CD4-positive, alpha-beta T cell treated with Interleukin-12 subunit alpha and Interleukin-12 subunit beta, for 1 hour (primary cell): ENCODE measurements at regions not wholly inside any gene's neighbourhood (a gene's known extent, or its start where the extent isn't known, plus 50 kb on each side); places are given as distances from the start of the nearest gene placed in this dataset.
"Not testable (repeated sequence)": the region's sequence is repeated elsewhere in the genome, so short reads cannot be mapped to it uniquely, and the experiment has no call there.

Experiments used
- DNase-seq: peaks from one replicate; pipeline ENCODE4 v3.0.0-alpha.2; 2020

DNA sequence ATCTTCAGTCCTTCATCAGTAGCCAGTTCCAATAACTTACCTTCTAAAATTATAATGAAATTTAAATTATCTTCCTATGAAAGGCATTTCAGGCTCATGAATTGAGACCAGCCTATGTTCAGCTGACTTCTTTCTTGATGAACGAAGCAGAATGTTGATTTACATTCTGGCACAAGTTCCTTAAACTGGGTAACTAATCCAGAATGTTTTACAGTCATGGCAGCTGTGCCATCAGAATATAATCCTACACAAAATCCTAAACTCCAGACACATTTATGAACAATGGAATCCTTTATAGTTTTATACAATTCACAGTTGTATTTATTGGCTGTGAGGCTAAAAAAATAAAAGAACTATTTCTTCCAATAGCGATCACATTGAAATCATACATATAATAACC is 97.3 kb upstream of the CPM start:
- DNase-seq: no peak

DNA sequence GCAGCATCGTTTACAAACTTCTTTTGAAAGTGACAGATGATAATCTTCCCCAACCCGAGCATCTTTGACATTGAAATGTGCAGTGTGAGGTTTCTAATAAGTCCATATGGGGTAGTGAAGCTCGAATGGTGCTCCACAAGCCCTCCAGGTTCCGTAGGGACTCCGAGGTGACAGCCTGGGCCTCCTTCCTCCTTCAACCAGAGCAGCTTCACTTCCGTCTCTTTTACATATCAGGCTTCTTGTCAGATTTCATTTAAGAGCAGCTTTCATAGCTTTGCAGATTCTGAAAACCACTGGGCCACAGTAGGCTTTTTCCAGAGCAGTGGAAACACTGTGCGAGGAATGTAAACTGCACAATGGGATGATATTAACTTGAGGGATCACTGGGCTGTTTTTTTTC is 103.6 kb upstream of the CPM start:
- no peak for DNase-seq

DNA sequence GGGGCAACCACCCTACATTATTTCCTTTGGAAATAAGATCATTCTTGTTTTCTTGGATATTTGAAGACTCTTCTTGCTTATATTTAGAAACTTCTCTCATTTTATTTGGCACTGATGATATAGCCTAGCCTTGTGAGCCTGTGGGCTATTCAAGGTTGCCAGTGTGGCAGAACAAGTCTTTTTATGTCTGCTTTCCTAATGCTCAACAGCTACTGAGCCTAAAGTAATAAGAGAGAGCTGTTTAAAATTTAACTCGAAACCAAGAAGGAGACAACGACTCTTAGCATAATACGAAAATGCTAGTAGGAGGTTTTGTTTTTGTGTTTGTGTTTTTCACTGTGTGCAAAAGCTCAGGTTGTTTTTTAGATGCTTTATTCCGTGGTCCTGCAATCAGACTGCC is 104.0 kb upstream of the CPM start:
- DNase-seq: no peak

DNA sequence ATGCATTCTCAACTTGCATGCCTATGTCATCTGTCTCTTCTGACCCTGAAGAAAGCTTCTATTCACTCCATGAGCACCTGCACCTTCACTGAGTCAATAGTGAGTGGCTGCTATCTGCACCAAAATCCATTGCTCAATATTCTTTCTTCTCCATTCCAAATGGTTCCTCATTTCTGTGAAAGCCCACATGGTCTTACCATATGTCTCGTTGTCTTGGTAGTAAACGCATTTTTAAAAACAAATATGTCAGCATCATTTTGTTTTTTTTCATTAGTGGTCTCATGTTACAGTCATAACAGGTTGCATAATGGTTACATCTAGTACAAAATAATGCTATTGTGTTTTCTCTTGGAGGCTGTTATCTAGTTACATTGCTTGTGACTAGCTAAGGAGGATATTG is 106.9 kb upstream of the CPM start:
- DNase-seq: no peak

DNA sequence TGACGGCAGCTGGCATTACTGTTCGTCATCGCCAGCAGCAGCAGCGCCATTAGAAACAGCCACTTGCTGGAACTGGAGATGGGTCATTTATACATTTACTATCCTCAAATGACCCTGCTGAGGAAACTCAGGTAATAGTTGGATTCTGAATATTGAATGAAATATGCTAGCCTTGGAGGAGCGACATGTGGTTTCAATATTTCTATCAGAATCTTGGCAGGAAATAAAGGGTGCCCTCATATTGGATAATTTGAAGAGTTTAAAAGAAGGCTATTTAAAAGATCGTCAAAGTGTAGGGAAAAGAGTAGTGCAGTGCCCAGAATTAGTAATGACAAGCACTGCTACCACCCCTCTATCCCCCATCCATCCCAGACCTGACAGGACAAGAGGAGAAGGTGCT is 109.6 kb upstream of the CPM start:
- DNase-seq: no peak

DNA sequence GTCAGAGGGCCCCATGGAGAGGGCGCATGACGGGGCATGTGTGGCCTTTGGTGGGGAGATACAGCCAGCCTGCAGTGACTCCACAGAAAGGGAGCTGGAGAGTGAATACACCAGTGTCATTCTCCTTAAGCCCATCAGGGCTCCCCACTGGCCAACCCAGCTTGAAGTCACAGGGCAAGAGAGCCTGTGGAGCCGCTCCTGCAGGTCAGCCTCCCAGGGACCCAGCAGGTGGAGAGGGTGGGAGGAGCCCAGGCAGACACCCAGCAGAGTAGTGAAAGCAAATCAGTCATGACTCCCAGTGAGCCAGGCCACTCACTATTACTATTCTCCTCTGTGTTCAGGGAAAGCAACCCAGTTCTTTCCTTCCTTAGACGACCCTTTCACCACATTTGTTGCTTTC is 110.0 kb upstream of the CPM start:
- no peak for DNase-seq

DNA sequence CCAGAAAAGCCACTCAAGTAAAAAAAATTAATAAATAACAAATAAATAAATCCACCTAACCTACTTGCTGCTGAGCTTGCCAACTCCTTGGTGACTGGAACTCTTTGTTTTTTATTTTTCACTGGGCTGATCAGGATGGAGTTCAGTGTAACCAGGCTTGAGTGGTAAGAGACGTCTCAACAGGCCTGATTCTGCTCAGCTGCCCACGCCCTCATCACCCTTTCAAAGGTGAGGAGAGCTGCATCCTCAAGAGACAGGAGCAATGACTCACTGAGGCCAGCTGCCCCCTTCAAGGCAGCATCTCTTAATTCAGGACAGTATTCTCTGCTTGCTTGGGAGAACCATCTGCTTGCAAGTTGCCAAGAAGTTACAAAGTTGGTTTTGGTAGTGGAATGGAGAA is 111.9 kb upstream of the CPM start:
- DNase-seq: no peak

DNA sequence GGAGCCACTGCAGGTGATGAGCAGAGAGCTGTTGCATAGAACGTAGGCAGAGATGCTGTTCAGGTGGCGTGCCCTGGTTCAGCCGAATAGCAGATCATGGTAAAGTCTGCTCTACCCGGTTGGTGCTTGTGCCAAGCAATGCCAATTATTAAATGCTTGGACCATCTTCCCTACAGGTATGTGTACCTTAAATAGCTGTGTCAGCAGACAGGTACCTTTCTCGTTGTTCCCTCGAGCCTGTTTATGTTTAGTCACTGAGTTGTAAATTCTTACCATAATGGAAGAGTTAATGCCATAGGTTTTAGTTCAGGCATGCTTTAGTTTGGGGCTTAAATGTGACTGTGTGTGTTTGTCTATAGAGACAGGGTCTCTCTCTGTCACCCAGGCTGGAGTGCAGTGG is 112.5 kb upstream of the CPM start:
- DNase-seq: no peak

DNA sequence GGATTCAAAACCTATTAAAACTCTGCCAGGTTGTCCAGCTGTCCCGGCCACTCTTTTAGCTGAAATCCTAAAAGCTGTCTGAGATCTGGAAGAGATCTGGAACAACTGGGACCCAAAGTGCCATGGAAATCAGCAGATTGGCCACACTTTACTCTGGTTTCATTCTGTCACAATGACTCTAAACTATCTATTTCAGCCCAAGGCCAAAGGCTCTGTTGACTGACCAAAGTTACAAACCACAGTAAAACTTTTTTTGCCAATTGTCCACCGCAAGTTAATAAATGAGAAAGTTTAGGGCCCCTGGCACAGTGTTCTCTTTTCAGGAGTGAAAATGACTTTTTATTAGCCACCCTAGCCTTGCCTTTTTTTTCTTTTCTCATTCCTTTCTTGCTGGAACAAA is 113.4 kb upstream of the CPM start:
- DNase-seq: no peak

DNA sequence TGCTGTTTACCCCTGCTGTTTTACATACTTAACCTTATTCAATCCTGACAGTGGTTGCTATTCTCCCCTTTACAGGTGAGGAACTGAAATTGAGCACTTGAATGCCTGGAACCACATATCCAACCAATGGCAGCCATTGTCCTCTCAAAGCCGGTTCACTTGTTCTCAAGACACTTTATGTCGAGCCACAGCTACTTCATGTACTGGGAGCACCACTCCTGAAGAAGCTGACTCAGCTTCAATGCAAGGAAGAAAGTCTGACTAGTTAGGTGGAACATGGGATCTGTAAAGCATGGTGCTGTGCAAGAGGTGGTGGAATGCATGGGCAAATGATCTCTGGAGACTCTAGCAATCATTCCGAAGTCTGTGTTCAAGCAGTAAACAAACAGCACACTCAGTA is 113.9 kb upstream of the CPM start:
- no peak for DNase-seq

DNA sequence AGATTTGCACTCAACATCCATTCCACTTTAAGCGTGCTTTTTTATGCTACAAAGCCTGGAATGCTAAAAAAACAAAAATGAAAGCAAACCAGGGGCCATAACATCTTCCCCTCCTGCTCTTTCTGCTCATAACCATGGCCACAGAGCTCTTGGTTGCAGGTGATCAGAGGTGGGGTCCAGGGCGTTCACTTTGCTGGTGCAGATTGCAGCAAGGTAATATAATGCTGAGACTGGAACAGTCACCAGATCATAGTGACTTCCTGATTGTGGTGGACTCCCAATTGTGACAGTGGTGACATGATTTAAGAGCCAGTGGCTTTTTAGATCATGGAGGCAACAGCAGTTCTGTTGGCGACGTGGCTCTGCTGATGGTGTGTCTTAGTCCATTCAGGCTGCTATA is 115.0 kb upstream of the CPM start:
- no peak for DNase-seq

DNA sequence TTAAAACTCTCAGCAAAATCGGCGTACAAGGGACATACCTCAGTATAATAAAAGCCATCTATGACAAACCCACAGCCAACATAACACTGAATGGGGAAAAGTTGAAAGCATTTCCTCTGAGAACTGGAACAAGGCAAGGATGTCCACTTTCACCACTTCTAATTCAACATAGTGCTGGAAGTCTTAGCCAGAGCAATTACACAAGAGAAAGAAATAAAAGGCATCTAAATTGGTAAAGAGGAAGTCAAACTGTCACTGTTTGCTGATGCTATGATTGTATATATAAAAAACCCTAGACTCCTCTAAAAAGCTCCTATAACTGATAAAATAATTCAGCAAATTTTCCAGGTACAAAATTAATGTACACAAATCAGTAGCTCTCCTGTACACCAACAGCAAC is 116.9 kb upstream of the CPM start:
- DNase-seq: not testable (repeated sequence)

DNA sequence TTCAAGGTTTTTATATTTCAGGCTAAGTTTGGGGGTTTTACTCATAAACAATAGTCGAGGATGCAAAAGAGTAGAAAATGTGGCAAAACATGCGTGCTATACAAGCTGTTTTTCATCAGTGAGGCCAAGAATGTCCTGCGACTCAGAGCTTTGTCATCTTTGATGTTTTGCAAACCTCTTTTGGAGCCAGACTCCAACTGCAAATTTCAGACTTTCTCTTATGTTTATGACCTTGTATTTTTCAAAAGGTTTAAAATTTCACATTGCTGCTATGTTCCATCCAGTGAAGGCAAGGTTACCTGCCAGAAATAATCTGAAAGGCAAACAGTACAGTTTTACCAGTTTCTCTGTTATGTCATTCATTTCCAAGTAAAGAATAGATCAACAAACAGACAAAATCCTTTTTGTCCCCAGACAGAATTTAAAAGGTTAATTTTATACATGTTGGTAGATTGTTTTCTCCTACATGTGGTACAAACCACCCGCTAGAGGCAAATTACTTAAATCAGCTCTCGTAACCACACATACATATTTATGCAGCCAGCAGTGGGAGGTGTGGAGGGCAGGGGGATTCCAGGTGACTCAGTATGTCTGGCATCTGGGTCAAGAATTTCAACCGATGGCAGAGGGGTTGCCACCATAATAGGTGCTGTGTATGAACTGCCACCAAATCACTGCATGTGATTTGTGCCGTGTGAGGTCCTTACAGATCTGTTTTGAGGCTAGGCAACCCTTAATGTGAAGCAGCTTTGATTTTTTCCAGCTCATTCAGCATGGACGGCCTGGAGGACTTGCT is 119.8 kb upstream of the CPM start:
- peak; percentile 9 for DNase-seq

DNA sequence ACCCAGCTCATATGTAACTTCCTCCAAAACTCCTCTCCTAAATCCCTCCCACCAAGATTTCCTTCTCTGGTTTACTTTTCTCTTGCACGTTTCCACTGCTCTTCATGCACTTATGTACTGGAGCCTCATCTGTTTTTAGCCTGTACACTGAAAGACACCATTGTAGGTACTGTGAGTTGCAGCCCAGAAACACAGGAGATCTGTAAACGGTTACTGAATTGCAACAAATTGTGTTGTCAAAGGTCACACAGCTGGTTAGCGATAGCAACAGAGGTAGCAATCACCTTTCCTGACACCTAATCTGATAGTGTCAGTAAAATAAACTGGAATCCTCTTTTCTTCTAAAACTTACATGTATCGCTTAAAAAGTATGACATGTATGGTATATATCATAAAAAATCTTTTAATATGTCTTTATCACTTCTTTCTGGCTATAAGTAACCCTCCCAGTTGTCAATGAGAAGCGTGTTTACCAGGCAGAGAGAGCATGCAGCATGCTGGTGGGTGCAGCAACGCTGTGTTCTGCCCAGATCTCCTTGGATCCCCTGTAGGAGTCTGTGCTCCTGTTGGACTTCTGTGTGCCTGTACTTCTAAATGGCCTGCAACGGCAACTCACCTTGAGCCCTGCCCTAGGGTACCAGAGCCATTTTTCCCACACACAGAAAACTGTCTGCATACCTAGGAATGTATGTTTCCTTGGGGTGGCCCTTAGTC is 121.5 kb upstream of the CPM start:
- DNase-seq: no peak

DNA sequence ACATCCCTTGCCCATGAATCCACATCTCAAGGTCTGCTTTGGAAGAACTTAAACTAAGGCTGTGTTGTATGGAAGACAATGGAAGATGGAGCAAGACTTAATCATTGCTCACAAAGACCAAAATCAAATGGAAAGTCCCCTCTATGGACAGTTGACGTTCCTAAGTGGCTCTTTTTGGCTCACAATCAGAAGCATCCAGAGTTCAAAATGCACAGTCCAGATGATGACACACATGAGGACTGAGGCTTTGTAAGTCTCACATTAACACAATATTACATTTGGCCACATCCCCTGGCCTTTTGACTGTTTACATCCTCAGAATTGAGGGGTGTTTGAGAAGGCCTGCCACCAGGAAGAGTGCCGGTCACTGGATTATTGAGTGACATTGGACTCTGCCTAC is 122.3 kb upstream of the CPM start:
- DNase-seq: no peak

DNA sequence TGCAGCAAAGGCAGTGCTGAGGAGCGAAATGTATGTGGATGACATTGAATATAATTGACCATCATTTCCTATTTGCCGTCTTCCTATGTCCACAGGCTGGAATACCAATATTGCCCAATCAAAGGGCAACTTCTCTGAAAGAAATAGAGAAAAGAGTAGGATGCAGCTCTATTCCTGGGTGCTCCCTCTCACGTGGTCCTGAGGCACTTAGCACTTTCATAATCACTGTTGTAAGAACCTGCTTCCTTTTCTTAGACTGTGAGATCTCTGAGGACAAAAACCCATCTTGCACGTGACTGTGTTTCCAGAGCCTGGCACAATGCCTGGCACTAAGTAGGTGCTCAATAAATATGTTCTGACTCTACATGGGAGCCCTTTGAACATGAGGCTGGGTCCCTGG is 122.7 kb upstream of the CPM start:
- DNase-seq: no peak

DNA sequence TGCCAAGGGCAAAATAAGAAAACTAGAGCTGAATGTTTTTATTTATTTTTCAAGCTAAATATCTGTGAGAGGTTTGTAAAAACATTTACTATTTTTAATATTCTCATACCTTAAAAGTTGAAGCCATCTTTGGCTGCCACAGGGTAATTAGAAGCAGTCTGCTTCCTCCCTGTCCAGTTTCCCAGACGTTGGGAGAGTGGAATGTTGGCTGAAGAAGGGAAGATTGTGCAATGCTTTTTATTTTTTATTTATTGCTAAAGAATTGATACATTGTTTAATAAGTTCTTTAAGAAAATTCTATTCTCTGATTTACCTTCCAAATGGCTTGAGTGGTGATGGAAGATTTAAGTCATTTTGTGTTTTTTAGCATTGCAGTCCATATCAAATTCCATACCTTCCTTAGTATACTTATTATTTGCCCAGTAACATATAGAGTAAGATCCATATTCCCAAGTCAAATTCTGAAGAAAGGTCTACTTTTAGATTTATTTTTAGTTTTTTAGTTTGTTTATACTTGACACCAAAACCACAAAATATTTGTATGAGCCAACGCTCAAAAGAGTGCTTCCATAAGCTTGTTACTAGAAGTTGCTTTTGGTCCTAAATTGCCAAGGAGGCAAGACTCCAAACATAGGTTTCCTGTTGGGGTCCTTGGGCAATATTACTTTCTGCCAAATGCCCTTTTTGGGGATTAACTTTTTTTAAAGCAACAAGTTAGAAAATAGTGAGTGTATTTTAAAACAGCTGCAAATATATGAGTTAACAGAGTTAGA is 124.0 kb upstream of the CPM start:
- DNase-seq: no peak

DNA sequence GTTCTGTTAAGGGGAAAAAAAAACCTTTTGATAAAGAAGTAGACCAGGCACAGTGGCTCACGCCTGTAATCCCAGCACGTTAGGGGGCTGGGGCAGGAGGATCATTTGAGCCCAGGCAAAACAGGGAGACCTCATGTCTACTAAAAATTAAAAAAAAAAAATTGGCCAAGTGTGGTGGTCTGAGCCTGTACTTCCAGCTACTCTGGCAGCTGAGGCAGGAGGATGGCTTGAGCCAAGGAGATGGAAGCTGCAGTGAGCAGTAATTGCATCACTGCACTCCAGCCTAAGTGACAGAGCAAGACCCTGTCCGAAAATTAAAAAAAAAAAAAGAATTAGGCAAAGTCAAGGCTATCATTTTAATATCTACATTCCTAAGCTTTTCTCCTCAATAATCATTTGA is 124.8 kb upstream of the CPM start:
- DNase-seq: no peak

DNA sequence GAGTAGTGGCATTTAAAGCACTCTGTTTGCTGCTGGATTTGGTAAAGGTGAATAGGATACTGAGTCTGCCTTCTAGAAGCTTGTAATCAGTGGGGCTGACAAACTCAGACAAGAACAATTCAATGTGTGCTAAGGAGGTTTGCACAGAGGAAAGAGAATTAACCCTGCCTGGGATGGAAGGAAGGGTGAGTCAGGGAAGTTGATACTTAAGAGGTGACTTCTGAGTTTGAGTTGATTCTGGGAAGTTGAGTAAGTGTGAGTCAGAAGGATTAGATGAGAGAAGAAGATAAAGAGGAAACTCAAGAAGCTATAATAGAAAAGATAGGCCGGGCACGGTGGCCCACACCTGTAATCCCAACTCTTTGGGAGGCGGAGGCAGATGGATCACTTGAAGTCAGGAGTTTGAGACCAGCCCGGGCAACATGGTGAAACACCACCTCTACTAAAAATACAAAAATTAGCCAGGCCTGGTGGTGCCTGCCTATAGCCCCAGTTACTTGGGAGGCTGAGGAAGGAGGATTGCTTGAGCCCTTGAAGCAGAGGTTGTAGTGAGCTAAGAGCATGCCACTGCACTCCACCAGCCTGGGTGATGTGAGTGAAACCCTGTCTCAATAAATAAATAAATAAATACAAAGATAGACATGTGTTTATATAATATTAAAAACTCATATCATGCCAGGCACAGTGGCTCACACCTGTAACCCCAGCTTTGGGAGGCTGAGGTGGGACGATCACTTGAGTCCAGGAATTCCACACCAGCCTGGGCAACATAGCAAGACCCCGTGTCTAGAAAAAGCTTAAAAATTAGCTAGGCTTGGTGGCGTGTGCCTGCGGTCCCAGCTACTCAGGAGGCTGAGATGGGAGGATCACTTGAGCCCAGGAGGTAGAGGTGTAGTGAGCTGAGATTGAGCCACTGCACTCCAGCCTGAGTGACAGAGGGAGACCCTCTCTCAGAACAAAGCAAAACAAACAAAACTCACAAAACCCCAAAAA is 126.8 kb upstream of the CPM start:
- no peak for DNase-seq

DNA sequence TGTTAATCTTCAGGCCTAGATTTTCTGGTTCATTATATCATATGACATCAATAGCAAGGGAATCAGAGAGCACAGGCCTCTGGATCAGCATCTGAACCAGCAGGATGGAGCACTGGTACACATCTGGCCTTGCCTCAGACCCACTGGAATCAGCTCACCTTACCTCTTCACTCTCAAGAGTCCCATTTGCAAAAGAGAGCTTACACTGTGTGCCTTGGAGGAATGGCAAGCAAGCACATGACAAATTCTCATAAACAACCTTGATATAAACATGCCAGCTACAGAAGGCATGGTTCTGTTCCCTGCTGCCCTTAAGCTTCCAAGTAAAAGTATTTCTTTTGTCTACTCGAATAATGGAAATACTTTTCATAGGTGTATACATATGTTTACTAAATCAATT is 128.6 kb upstream of the CPM start:
- no peak for DNase-seq

DNA sequence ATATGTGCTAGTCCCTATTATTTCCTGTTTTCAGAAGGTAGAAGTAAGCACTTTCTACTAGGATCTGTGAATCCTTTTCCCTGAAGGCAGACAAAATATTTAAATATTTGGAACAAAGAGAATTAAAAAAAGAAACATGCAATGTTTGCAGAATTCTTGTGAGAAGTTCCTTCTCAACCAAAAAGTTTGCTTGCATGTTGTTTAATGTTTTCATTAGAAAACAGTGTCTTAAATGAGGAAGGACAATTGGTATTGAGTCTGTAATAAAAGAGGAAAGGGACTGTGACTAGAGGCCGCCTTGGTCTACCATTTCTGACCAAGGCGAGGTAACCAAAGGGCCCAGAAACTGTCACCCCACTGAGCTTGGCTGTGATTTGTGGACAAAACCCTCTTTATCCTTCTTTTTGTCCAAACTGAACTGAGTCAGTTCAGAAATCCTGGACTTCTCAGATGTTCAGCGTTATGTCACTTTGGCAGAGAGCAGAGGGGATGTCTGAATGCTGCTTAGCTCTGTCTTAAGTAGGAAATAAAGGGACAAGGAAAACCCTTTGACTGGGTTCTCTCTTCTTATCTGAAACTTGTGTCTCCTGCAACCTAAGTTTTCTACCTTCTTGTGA is 129.8 kb upstream of the CPM start:
- DNase-seq: no peak

DNA sequence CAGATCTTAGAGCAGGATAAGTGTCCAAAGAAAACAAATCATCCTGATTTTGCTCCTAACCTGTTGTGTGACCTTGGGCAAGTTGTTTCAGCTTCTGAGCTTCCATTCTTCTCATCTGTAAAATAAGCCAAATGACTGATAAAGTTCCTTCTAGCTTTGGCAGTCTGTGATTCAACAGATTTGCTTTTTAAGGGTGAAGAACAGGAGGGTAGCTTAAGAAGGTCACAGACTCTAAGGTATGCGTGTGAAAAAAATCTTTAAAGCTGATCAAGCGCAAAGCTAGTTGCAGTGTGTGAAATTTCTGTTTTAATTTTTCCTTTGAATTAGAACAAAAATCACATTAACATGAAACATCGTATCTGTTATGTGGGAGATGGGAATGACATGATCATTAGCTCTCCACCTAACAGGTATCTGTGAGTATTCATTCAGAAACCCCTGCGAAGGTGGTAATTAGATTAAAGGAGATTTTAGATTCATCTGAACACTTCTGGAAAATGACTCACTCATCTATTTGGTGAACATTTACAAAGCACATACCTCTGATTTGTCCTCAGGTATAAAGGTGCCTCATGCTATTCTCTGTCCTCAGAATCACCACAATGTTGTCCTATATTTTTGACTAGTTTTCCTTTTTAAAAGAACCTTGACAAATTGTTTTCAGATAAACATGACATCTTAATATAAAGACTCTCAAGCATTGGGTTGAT is 131.9 kb upstream of the CPM start:
- no peak for DNase-seq
